RWPE2 (cell line): ENCODE measurements at regions not wholly inside any gene's neighbourhood (a gene's known extent, or its start where the extent isn't known, plus 50 kb on each side); places are given as distances from the start of the nearest gene placed in this dataset.

Source experiments
- ATAC-seq: fragments of 200-7000 bp; cut with Tn5 transposase; 3 replicates; pipeline ENCODE4 v1.9.1; 2021; ENCODE audit warnings: low read depth
- DNase-seq: peaks from one replicate; pipeline ENCODE4 v3.0.0-alpha.2; 2020; ENCODE audit warnings: low spot score
- H3K27ac ChIP-seq: fragments of 450-650 bp; 2 replicates; pipeline ENCODE4 v1.5.1; 2017; ENCODE audit warnings: mild to moderate bottlenecking; ENCODE audit not compliant: poor library complexity, severe bottlenecking
- H3K27me3 ChIP-seq: fragments of 250-450 bp; sonication (Bioruptor Pico); 2 replicates; pipeline ENCODE4 v1.5.1; 2021; ENCODE audit warnings: mild to moderate bottlenecking, moderate library complexity; ENCODE audit not compliant: insufficient read depth, poor library complexity, severe bottlenecking
- H3K36me3 ChIP-seq: fragments of 250-450 bp; sonication (Bioruptor Pico); 2 replicates; pipeline ENCODE4 v1.5.1; 2020; ENCODE audit warnings: low read depth, mild to moderate bottlenecking, moderate library complexity
- H3K4me1 ChIP-seq: fragments of 250-450 bp; sonication (Bioruptor Pico); 2 replicates; pipeline ENCODE4 v1.5.1; 2021; ENCODE audit warnings: mild to moderate bottlenecking, moderate library complexity; ENCODE audit not compliant: insufficient read depth, poor library complexity, severe bottlenecking
- H3K4me3 ChIP-seq: fragments of 250-450 bp; sonication (Bioruptor Pico); 2 replicates; pipeline ENCODE4 v1.5.1; 2021; ENCODE audit warnings: mild to moderate bottlenecking, moderate library complexity; ENCODE audit not compliant: severe bottlenecking
- H3K9me3 ChIP-seq: fragments of 250-450 bp; sonication (Bioruptor Pico); 2 replicates; pipeline ENCODE4 v1.5.1; 2021; ENCODE audit warnings: mild to moderate bottlenecking, moderate library complexity; ENCODE audit not compliant: severe bottlenecking
- TF ChIP-seq, protein P1 (sequence below): fragments of 450-650 bp; IDR thresholded peaks from one replicate; pipeline ENCODE4 v1.5.1; 2017; ENCODE audit warnings: mild to moderate bottlenecking, moderate library complexity; ENCODE audit not compliant: poor library complexity, severe bottlenecking

DNA sequence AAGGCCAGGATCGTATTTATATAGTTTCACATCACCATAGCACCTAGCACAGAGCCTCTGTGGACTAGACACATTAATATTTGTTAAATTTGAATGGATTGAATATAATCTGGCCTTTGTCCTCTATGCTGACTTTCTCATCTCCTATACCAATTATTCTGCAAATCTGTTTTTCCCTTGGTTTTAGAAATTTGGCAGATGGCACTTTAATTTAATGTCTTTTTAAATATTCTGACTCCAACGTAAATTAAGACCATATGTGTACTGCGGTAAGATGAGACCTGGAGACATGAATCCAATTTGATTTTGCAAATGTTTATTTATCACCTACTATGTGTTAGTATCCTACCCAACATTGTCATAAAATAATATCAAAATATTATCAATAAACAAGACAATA lies 1281.9 kb upstream of the PIK3C3 start:
- no peaks in the 10 kb centered on the region for H3K27me3 ChIP-seq
- TF ChIP-seq, protein P1, sequence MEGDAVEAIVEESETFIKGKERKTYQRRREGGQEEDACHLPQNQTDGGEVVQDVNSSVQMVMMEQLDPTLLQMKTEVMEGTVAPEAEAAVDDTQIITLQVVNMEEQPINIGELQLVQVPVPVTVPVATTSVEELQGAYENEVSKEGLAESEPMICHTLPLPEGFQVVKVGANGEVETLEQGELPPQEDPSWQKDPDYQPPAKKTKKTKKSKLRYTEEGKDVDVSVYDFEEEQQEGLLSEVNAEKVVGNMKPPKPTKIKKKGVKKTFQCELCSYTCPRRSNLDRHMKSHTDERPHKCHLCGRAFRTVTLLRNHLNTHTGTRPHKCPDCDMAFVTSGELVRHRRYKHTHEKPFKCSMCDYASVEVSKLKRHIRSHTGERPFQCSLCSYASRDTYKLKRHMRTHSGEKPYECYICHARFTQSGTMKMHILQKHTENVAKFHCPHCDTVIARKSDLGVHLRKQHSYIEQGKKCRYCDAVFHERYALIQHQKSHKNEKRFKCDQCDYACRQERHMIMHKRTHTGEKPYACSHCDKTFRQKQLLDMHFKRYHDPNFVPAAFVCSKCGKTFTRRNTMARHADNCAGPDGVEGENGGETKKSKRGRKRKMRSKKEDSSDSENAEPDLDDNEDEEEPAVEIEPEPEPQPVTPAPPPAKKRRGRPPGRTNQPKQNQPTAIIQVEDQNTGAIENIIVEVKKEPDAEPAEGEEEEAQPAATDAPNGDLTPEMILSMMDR: no peak
- H3K27ac ChIP-seq: no peak overlapping the region
- H3K9me3 ChIP-seq: no peaks in the 10 kb centered on the region
- no peaks in the 10 kb centered on the region; the same call in 1 of the 2 replicates for H3K36me3 ChIP-seq
- H3K4me1 ChIP-seq: peaks cover 3% of the 10 kb centered on the region
- H3K4me3 ChIP-seq: no peak overlapping the region
- ATAC-seq: no peak
- no peak for DNase-seq

DNA sequence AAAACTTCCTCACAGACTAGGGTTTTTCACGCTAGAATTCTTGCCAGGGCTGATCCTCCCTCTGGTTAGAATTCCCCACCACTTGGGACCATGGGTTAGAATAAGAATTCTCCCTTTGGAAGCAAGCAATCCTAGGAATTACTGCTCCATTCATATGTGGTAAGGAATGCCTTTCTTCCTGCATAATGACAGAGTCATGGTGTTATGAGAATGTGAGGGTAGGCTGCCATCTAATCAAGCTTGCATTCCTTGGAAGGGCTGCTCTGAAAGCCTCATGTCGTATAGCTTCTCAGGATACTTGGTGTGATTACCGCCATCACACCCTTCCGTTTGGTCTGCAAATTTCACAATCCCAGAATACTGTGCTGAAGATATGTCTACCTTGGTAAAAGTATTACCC lies 1282.4 kb upstream of the PIK3C3 start:
- ATAC-seq: no peak
- TF ChIP-seq, protein P1: no peak
- DNase-seq: no peak

DNA sequence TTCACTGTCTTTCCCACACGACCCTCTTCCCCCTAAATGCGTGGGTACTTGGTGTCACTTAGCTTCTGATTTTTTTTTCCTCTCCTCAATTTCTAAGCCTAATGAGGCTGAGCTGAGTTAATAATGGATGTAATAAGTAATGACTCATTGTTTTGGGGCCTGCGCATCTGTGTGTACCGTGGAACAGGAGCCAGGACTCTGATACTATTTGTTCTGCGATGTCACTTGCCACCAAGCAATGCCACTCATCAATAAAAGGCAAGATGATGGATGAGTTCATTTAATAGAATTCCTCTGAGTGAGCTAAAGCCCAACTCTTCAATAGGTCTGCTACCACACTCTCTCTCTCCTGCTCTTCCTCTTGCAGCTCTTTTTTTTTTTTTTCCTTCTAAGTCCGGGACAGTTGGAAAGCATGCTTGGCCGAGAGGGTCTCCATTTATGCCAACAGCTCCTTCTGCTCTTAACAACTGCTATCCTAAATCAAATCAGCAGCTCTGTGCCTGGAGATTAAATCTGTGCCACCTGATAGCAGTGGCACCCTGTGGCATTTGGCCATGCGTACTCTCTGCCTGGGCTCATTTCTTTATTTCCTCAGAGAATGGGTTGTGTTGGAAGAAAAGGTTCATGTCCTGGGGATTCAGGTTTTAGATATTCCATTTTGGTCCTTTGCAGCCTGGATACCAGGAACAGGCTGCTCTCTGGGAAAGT lies 1284.2 kb upstream of the PIK3C3 start:
- H3K9me3 ChIP-seq: no peaks in the 10 kb centered on the region
- DNase-seq: no peak
- no peaks in the 10 kb centered on the region; the same call in 1 of the 2 replicates for H3K36me3 ChIP-seq
- no peak overlapping the region for H3K27ac ChIP-seq
- H3K4me1 ChIP-seq: no peaks in the 10 kb centered on the region
- no peak overlapping the region for H3K4me3 ChIP-seq
- no peak for ATAC-seq
- no peaks in the 10 kb centered on the region for H3K27me3 ChIP-seq
- TF ChIP-seq, protein P1: no peak

More for the DNA sequence above, 1282.4 kb upstream of the PIK3C3 start:
- Histone ChIP-seq H3K27me3 (no peaks in the 10 kb centered on the region), H3K9me3 (no peaks in the 10 kb centered on the region), H3K36me3 (no peaks in the 10 kb centered on the region; the same call in 1 of the 2 replicates), H3K4me1 (peaks cover 3% of the 10 kb centered on the region), H3K27ac (no peak overlapping the region), H3K4me3 (no peak overlapping the region)

DNA sequence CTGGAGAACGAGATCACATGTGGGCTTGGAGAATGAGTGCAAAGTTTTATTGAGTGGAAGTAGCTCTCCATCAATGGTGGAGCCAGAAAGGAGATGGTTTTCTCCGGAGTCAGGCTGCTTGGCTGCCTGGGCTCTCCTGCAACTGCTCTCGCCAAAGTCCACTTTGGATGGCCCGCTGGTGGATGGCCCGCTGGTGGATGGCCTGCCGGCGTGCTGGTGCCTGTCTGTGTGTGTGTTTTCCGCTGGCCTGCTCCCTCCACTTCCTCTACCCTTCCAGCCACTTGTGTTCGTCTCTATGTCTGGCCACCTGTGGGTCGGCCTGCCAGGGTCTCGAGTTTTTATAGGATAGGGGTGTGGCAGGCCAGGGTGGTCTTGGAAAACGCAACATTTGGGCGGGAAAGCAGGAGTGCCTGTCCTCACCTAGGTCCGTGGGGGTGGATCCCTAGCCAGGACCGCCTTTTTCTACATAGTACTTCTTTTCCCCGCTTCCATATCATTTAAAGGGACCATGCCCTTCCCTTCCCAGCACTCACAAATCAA lies 1292.1 kb upstream of the PIK3C3 start:
- H3K4me3 ChIP-seq: no peak overlapping the region
- H3K27ac ChIP-seq: no peak overlapping the region
- no peaks in the 10 kb centered on the region for H3K36me3 ChIP-seq
- ATAC-seq: no peak
- H3K27me3 ChIP-seq: no peaks in the 10 kb centered on the region
- H3K4me1 ChIP-seq: no peaks in the 10 kb centered on the region
- no peaks in the 10 kb centered on the region for H3K9me3 ChIP-seq
- TF ChIP-seq, protein P1: no peak
- peak; percentile 33 for DNase-seq

DNA sequence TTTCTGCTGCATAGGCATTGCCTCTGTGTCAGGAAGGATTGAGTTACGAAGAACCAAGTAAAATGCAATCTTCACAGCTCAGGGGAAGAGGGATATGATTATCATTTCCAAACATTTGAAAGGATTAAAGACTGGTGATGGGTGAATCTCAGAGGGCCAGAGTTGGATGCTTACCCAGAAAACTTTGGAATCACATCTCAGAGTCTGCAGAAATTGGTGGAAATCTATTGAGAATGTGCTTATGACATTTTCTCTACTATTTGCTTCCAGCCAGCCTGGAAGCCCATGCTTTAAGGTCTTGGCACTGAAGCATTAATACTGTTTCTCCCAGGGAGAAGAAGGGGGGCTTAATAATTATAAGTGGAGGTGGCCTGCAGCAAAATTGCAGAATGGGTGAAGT lies 1301.4 kb upstream of the PIK3C3 start:
- H3K27ac ChIP-seq: no peak overlapping the region
- H3K9me3 ChIP-seq: no peaks in the 10 kb centered on the region
- TF ChIP-seq, protein P1: no peak
- DNase-seq: no peak
- no peaks in the 10 kb centered on the region for H3K27me3 ChIP-seq
- no peak for ATAC-seq
- no peaks in the 10 kb centered on the region for H3K36me3 ChIP-seq
- no peak overlapping the region for H3K4me3 ChIP-seq
- H3K4me1 ChIP-seq: no peaks in the 10 kb centered on the region
